CD4-positive, alpha-beta T cell (primary cell): ENCODE measurements at regions not wholly inside any gene's neighbourhood (a gene's known extent, or its start where the extent isn't known, plus 50 kb on each side); places are given as distances from the start of the nearest gene placed in this dataset.

Experiments used
- ATAC-seq: fragments of 200-7000 bp; cut with Tn5 transposase; one replicate; pipeline ENCODE4 v1.10.0; 2022; ENCODE audit warnings: mild to moderate bottlenecking; ENCODE audit not compliant: poor library complexity
- CTCF ChIA-PET: fragments of 350-600 bp; sonication (Branson Sonifier 250); formaldehyde crosslinking; loops from one replicate; lab custom pipeline; 2021; ENCODE audit warnings: antibody characterized with exemption, inconsistent platforms; lab: Charles Lee
- POLR2A ChIA-PET: fragments of 350-600 bp; sonication (Branson Sonifier 250); formaldehyde crosslinking; loops from one replicate; lab custom pipeline; 2021; ENCODE audit warnings: antibody characterized with exemption, inconsistent platforms; lab: Charles Lee
- DNase-seq, 14 experiments: peaks; one replicate each; pipeline ENCODE4 v3.0.0-alpha.2; 2013 to 2020; ENCODE audit warnings: mixed read lengths in 2 of 14
- H3K27ac ChIP-seq, 2 donors: one replicate each; pipeline versions ENCODE4 v1.5.1 to v1.7.0; 2013; ENCODE audit warnings: low read length in 2 of 2, low read depth in 1 of 2, mild to moderate bottlenecking in 1 of 2
- H3K27me3 ChIP-seq, 2 experiments: 1 replicate in 1 of 2; 2 replicates in 1 of 2; pipeline versions ENCODE4 v1.6.1 to v1.7.0; 2013; ENCODE audit warnings: low read length in 2 of 2, control low read depth in 1 of 2, mild to moderate bottlenecking in 1 of 2, moderate library complexity in 1 of 2; ENCODE audit not compliant: insufficient read depth in 2 of 2, control insufficient read depth in 1 of 2
- H3K36me3 ChIP-seq: one replicate; pipeline ENCODE4 v1.6.1; 2013; ENCODE audit warnings: low read length, control low read depth; ENCODE audit not compliant: insufficient read depth
- H3K4me1 ChIP-seq: one replicate; pipeline ENCODE4 v1.6.1; 2013; ENCODE audit warnings: low read length, control low read depth; ENCODE audit not compliant: insufficient read depth
- H3K4me3 ChIP-seq: one replicate; pipeline ENCODE4 v1.5.1; 2013; ENCODE audit warnings: mild to moderate bottlenecking, low read length, moderate library complexity
- H3K9me3 ChIP-seq, 2 experiments: 1 replicate in 1 of 2; 2 replicates in 1 of 2; pipeline versions ENCODE4 v1.6.1 to v1.7.0; 2013; ENCODE audit warnings: low read length in 2 of 2, mild to moderate bottlenecking in 2 of 2, control low read depth in 1 of 2, moderate library complexity in 1 of 2; ENCODE audit not compliant: control insufficient read depth in 1 of 2, insufficient read depth in 1 of 2
- H3K27ac Mint-ChIP-seq: one replicate; pipeline ENCODE4 v1.8.0; 2020; ENCODE audit warnings: mixed read lengths
- H3K27me3 Mint-ChIP-seq: one replicate; pipeline ENCODE4 v1.8.0; 2021; ENCODE audit warnings: mixed read lengths
- H3K36me3 Mint-ChIP-seq: one replicate; pipeline ENCODE4 v1.8.0; 2021; ENCODE audit warnings: low read depth, mixed read lengths
- H3K4me1 Mint-ChIP-seq: one replicate; pipeline ENCODE4 v1.8.0; 2021; ENCODE audit warnings: low read depth, mixed read lengths
- H3K4me3 Mint-ChIP-seq: one replicate; pipeline ENCODE4 v1.8.0; 2020; ENCODE audit warnings: mild to moderate bottlenecking, mixed read lengths
- H3K9me3 Mint-ChIP-seq: one replicate; pipeline ENCODE4 v1.8.0; 2020; ENCODE audit warnings: mixed read lengths
- intact Hi-C, 2 experiments: fragments of 100-400 bp; cut with DNase I in 1 of 2; cut with micrococcal nuclease in 1 of 2; formaldehyde crosslinking; loops; one replicate each; pipeline versions ENCODE4 v1.15.1 to v1.9.0; 2023 to 2025; cut with DNase I, micrococcal nuclease
- TF ChIP-seq, protein P1 (sequence below): fragments of 200-600 bp; IDR thresholded peaks from one replicate; pipeline ENCODE4 v1.8.0; 2022; ENCODE audit warnings: antibody characterized with exemption, mild to moderate bottlenecking

DNA sequence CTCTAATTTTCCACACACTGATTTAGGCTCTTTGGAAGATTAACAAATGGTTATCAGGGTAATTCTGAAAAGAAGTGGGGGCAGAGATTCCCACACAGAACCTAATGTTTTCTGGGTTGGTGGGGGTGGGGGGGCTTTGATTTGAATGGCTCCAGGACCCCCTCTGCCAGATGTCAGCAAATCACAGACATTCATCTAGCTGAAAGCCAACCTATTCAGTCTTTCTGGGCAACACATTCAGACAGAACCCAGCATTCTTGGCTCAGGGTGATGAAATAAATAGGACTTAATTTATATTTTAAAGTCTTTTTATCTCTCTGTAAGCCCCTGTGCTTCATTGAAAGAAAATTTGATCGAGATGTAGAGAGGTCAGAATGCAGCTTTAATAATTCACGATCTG, 533.2 kb downstream of the XYLT1 start:
- H3K4me3 Mint-ChIP-seq = no peak overlapping the region
- DNase-seq (no peak), ATAC-seq (no peak)
- no peak overlapping the region for H3K27ac Mint-ChIP-seq
- Histone ChIP-seq H3K4me3 (no peak overlapping the region), H3K27ac (no peak overlapping the region), H3K36me3 (no peaks in the 10 kb centered on the region), H3K9me3 (no peaks in the 10 kb centered on the region), H3K27me3 (no peaks in the 10 kb centered on the region), H3K4me1 (no peaks in the 10 kb centered on the region)
- ChIA-PET CTCF (no interaction called here), POLR2A (no interaction called here)
- no peaks in the 10 kb centered on the region for H3K36me3 Mint-ChIP-seq
- TF ChIP-seq, protein P1, sequence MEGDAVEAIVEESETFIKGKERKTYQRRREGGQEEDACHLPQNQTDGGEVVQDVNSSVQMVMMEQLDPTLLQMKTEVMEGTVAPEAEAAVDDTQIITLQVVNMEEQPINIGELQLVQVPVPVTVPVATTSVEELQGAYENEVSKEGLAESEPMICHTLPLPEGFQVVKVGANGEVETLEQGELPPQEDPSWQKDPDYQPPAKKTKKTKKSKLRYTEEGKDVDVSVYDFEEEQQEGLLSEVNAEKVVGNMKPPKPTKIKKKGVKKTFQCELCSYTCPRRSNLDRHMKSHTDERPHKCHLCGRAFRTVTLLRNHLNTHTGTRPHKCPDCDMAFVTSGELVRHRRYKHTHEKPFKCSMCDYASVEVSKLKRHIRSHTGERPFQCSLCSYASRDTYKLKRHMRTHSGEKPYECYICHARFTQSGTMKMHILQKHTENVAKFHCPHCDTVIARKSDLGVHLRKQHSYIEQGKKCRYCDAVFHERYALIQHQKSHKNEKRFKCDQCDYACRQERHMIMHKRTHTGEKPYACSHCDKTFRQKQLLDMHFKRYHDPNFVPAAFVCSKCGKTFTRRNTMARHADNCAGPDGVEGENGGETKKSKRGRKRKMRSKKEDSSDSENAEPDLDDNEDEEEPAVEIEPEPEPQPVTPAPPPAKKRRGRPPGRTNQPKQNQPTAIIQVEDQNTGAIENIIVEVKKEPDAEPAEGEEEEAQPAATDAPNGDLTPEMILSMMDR = no peak
- intact Hi-C loops = no loop called here
- no peaks in the 10 kb centered on the region for H3K9me3 Mint-ChIP-seq
- H3K27me3 Mint-ChIP-seq = no peaks in the 10 kb centered on the region
- no peaks in the 10 kb centered on the region for H3K4me1 Mint-ChIP-seq

- no peak overlapping the region for H3K27ac Mint-ChIP-seq
- intact Hi-C loops = no loop called here
These were observed 532.8 kb downstream of the XYLT1 start for GRCh38 chr16:16938009-16938408.

DNA sequence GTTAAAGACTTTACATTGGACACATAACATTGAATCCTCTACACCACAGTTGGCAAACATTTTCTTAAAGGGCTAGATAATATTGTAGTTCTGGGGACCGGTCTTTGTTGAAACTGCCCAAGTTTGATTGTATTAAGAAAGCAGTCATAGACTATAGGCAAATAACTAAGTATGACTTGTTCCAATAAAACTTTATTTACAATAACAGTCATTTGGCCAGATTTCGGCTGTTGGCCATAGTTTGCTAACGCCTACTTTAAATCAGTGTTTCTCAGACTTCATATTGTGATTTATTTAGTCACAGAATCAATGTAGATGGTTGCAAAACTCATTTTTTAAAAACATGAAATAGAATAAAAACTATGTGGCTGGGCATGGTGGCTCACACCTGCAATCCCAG, 531.8 kb downstream of the XYLT1 start:
- H3K9me3 ChIP-seq = no peaks in the 10 kb centered on the region
- no peaks in the 10 kb centered on the region for H3K27me3 ChIP-seq
- no peak for ATAC-seq
- Mint-ChIP-seq H3K4me1 (no peaks in the 10 kb centered on the region), H3K9me3 (no peaks in the 10 kb centered on the region), H3K4me3 (no peak overlapping the region), H3K27me3 (no peaks in the 10 kb centered on the region), H3K36me3 (no peaks in the 10 kb centered on the region), H3K27ac (no peak overlapping the region)
- H3K36me3 ChIP-seq = no peaks in the 10 kb centered on the region
- TF ChIP-seq, protein P1 = no peak
- H3K4me3 ChIP-seq = no peak overlapping the region
- no peak for DNase-seq
- intact Hi-C loops = no loop called here
- H3K27ac ChIP-seq = no peak overlapping the region
- no peaks in the 10 kb centered on the region for H3K4me1 ChIP-seq
- CTCF ChIA-PET = no interaction called here
- POLR2A ChIA-PET = no interaction called here

More at GRCh38 chr16:16938009-16938408, 532.8 kb downstream of the XYLT1 start:
- CTCF ChIA-PET = no interaction called here
- H3K9me3 ChIP-seq = no peaks in the 10 kb centered on the region
- Mint-ChIP-seq H3K9me3 (no peaks in the 10 kb centered on the region), H3K4me1 (no peaks in the 10 kb centered on the region), H3K4me3 (no peak overlapping the region), H3K36me3 (no peaks in the 10 kb centered on the region), H3K27me3 (no peaks in the 10 kb centered on the region)
- no peaks in the 10 kb centered on the region for H3K4me1 ChIP-seq
- H3K36me3 ChIP-seq = no peaks in the 10 kb centered on the region
- DNase-seq (no peak), ATAC-seq (no peak)
- no peak overlapping the region for H3K4me3 ChIP-seq
- H3K27ac ChIP-seq = no peak overlapping the region
- H3K27me3 ChIP-seq = no peaks in the 10 kb centered on the region
- POLR2A ChIA-PET = no interaction called here
- TF ChIP-seq, protein P1 = no peak
